Body of pancreas (tissue), 4 donors: ENCODE measurements at regions not wholly inside any gene's neighbourhood (a gene's known extent, or its start where the extent isn't known, plus 50 kb on each side); places are given as distances from the start of the nearest gene placed in this dataset.

ENCODE experiments used
- POLR2A ChIP-seq, 3 donors: fragments of 450-650 bp; IDR thresholded peaks; one replicate each; pipeline ENCODE4 v1.6.1; 2016; ENCODE audit warnings: antibody characterized with exemption in 3 of 3, mild to moderate bottlenecking in 2 of 3
- TF ChIP-seq, protein P1 (sequence below), 7 experiments: fragments of 450-650 bp in 4 of 7; fragments of 200-600 bp in 3 of 7; sonication (generic) in 3 of 7; IDR thresholded peaks; one replicate each; pipeline ENCODE4 v1.5.1; 2016 to 2019; ENCODE audit warnings: antibody characterized with exemption in 7 of 7

DNA sequence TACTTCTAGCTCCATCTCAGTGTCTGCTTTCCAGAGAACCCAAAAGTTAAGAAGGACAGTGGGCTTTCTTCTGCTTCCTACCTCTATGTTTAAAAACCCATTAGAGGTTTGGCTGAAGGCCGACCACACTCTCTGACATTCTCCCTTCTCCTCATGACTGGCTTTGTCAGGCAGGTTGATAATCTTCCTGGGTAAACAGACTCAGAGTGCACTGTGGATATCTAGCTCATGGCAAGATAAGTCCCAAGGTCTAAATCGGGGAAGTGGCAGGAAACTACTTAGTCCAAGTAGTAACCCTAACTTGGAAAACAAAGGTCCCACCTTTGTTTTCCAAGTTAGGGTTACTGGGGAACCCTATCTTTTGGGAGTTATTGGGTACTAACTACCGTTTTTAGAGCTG is 161.9 kb upstream of the SPAG17 start:
- TF ChIP-seq, protein P1, sequence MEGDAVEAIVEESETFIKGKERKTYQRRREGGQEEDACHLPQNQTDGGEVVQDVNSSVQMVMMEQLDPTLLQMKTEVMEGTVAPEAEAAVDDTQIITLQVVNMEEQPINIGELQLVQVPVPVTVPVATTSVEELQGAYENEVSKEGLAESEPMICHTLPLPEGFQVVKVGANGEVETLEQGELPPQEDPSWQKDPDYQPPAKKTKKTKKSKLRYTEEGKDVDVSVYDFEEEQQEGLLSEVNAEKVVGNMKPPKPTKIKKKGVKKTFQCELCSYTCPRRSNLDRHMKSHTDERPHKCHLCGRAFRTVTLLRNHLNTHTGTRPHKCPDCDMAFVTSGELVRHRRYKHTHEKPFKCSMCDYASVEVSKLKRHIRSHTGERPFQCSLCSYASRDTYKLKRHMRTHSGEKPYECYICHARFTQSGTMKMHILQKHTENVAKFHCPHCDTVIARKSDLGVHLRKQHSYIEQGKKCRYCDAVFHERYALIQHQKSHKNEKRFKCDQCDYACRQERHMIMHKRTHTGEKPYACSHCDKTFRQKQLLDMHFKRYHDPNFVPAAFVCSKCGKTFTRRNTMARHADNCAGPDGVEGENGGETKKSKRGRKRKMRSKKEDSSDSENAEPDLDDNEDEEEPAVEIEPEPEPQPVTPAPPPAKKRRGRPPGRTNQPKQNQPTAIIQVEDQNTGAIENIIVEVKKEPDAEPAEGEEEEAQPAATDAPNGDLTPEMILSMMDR (IDR thresholded peaks at IDR 0.05), result no peak
- TF ChIP-seq POLR2A (IDR thresholded peaks at IDR 0.05), result no peak
